IMR-90 (cell line): ENCODE measurements at regions not wholly inside any gene's neighbourhood (a gene's known extent, or its start where the extent isn't known, plus 50 kb on each side); places are given as distances from the start of the nearest gene placed in this dataset.

Experiments
- ATAC-seq: fragments of 200-7000 bp; cut with Tn5 transposase; 2 replicates; pipeline ENCODE4 v1.9.1; 2020; ENCODE audit warnings: low read depth, mild to moderate bottlenecking, moderate library complexity
- BruUV-seq: library from RNA; stranded (reverse); fragments of 400-500 nt; replicated peaks from 2 replicates; lab custom pipeline; 2021; lab: Mats Ljungman, UMichigan
- CTCF ChIA-PET: fragments of 300-600 bp; formaldehyde crosslinking; extraction: SDS; loops from one replicate; lab custom pipeline; 2021; ENCODE audit warnings: antibody characterized with exemption; lab: Yijun Ruan, JAX
- POLR2A ChIA-PET: fragments of 300-600 bp; sonication (Branson Sonifier 250); formaldehyde crosslinking; loops from one replicate; lab custom pipeline; 2022; ENCODE audit warnings: antibody characterized with exemption; ENCODE audit not compliant: unreplicated experiment; lab: Charles Lee
- DNase-seq: peaks from one replicate; pipeline ENCODE4 v3.0.0; 2013
- H2AFZ ChIP-seq: replicated peaks from 2 replicates; pipeline ENCODE3; 2013; ENCODE audit warnings: low read length, mild to moderate bottlenecking; ENCODE audit not compliant: poor library complexity
- H2AK5ac ChIP-seq: 2 replicates; pipeline ENCODE4 v1.6.1; 2013; ENCODE audit warnings: low read depth, low read length, inconsistent platforms
- H2AK9ac ChIP-seq: replicated peaks from 2 replicates; pipeline ENCODE3; 2013; ENCODE audit warnings: mild to moderate bottlenecking, low read depth, low read length, moderate library complexity; ENCODE audit not compliant: poor library complexity
- H2BK120ac ChIP-seq: 2 replicates; pipeline ENCODE4 v1.6.1; 2013; ENCODE audit warnings: low read depth, low read length, inconsistent platforms
- H2BK15ac ChIP-seq: 3 replicates; pipeline ENCODE4 v1.6.1; 2013; ENCODE audit warnings: low read depth, low read length, inconsistent platforms
- H2BK20ac ChIP-seq: 2 replicates; pipeline ENCODE4 v1.6.1; 2013; ENCODE audit warnings: low read depth, mild to moderate bottlenecking, inconsistent platforms, low read length, moderate library complexity
- H2BK5ac ChIP-seq: 2 replicates; pipeline ENCODE4 v1.6.1; 2013; ENCODE audit warnings: mild to moderate bottlenecking, low read depth, low read length, inconsistent platforms; ENCODE audit not compliant: poor library complexity, severe bottlenecking
- H3K14ac ChIP-seq: replicated peaks from 2 replicates; pipeline ENCODE4 v1.6.1; 2013; ENCODE audit warnings: low read depth, low read length, inconsistent platforms
- H3K18ac ChIP-seq: 2 replicates; pipeline ENCODE4 v1.6.1; 2013; ENCODE audit warnings: low read depth, low read length, control low read depth
- H3K23ac ChIP-seq: 2 replicates; pipeline ENCODE4 v1.6.1; 2013; ENCODE audit warnings: low read depth, low read length, inconsistent platforms
- H3K27ac ChIP-seq: 2 replicates; pipeline ENCODE4 v1.5.1; 2013; ENCODE audit warnings: mild to moderate bottlenecking, control low read depth, low read length; ENCODE audit not compliant: insufficient read depth
- H3K27me3 ChIP-seq: 2 replicates; pipeline ENCODE4 v1.6.1; 2013; ENCODE audit warnings: low read length; ENCODE audit not compliant: control insufficient read depth, insufficient read depth
- H3K36me3 ChIP-seq: 2 replicates; pipeline ENCODE4 v1.6.1; 2013; ENCODE audit warnings: low read length, mixed read lengths; ENCODE audit not compliant: control insufficient read depth, insufficient read depth
- H3K4ac ChIP-seq: 2 replicates; pipeline ENCODE4 v1.6.1; 2013; ENCODE audit warnings: low read depth, low read length, inconsistent platforms
- H3K4me1 ChIP-seq: 2 replicates; pipeline ENCODE4 v1.6.1; 2013; ENCODE audit warnings: low read length, mixed read lengths; ENCODE audit not compliant: control insufficient read depth, insufficient read depth
- H3K4me2 ChIP-seq: 2 replicates; pipeline ENCODE4 v1.6.1; 2013; ENCODE audit warnings: low read depth, mild to moderate bottlenecking, control low read depth, low read length, moderate library complexity
- H3K4me3 ChIP-seq: 2 replicates; pipeline ENCODE4 v1.5.1; 2013; ENCODE audit warnings: low read depth, mild to moderate bottlenecking, control low read depth, low read length, moderate library complexity; ENCODE audit not compliant: insufficient read depth
- H3K56ac ChIP-seq: 2 replicates; pipeline ENCODE4 v1.6.1; 2013; ENCODE audit warnings: low read length, inconsistent platforms; ENCODE audit not compliant: insufficient read depth; ENCODE audit errors: extremely low read depth
- H3K79me1 ChIP-seq, 2 experiments: 2 replicates each; pipeline ENCODE4 v1.6.1; 2013; ENCODE audit warnings: low read length in 2 of 2, inconsistent platforms in 1 of 2, low read depth in 1 of 2
- H3K9ac ChIP-seq: 2 replicates; pipeline ENCODE4 v1.6.1; 2013; ENCODE audit warnings: low read depth, low read length, control low read depth
- H3K9me1 ChIP-seq: 2 replicates; pipeline ENCODE4 v1.6.1; 2013; ENCODE audit warnings: low read length, inconsistent platforms; ENCODE audit not compliant: insufficient read depth
- H3K9me3 ChIP-seq: 2 replicates; pipeline ENCODE4 v1.6.1; 2013; ENCODE audit warnings: low read length; ENCODE audit not compliant: control insufficient read depth, insufficient read depth
- H4K20me1 ChIP-seq: 2 replicates; pipeline ENCODE4 v1.6.1; 2013; ENCODE audit warnings: low read length, inconsistent platforms; ENCODE audit not compliant: insufficient read depth
- H4K5ac ChIP-seq: 2 replicates; pipeline ENCODE4 v1.6.1; 2013; ENCODE audit warnings: mild to moderate bottlenecking, low read depth, low read length, control low read depth
- H4K8ac ChIP-seq, 2 experiments: 2 replicates each; pipeline ENCODE4 v1.6.1; 2013; ENCODE audit warnings: low read depth in 2 of 2, low read length in 2 of 2, control low read depth in 1 of 2, inconsistent platforms in 1 of 2
- H4K91ac ChIP-seq: 2 replicates; pipeline ENCODE4 v1.6.1; 2013; ENCODE audit warnings: low read depth, low read length, inconsistent platforms; ENCODE audit not compliant: insufficient read depth
- BHLHE40 ChIP-seq: fragments of 150-350 bp; IDR thresholded peaks from 2 replicates; pipeline ENCODE4 v1.6.1; 2016; ENCODE audit warnings: mild to moderate bottlenecking, low read depth, low read length
- CEBPB ChIP-seq: IDR thresholded peaks from 2 replicates; pipeline ENCODE4 v1.6.1; 2012; ENCODE audit warnings: low read depth, low read length, improper control_type of control experiment
- CHD1 ChIP-seq: IDR thresholded peaks from 2 replicates; pipeline ENCODE4 v1.6.1; 2012; ENCODE audit warnings: low read depth, low read length, improper control_type of control experiment
- FOS ChIP-seq: fragments of 150-350 bp; IDR thresholded peaks from 2 replicates; pipeline ENCODE4 v1.6.1; 2016; ENCODE audit warnings: low read depth, low read length
- MAFK ChIP-seq: IDR thresholded peaks from 2 replicates; pipeline ENCODE4 v1.6.1; 2012; ENCODE audit warnings: low read depth, low read length, improper control_type of control experiment
- MAZ ChIP-seq: IDR thresholded peaks from 2 replicates; pipeline ENCODE4 v1.6.1; 2012; ENCODE audit warnings: low read depth, mild to moderate bottlenecking, low read length, improper control_type of control experiment, moderate library complexity, borderline replicate concordance
- MXI1 ChIP-seq: IDR thresholded peaks from 2 replicates; pipeline ENCODE4 v1.6.1; 2012; ENCODE audit warnings: low read depth, mild to moderate bottlenecking, low read length, moderate library complexity, borderline replicate concordance
- NFE2L2 ChIP-seq: fragments of 150-350 bp; IDR thresholded peaks from 2 replicates; pipeline ENCODE4 v1.6.1; 2016; ENCODE audit warnings: low read depth, mild to moderate bottlenecking, low read length
- POLR2A ChIP-seq: IDR thresholded peaks from 2 replicates; pipeline ENCODE4 v1.6.1; 2012; ENCODE audit warnings: mild to moderate bottlenecking, low read depth, low read length
- RAD21 ChIP-seq: IDR thresholded peaks from 2 replicates; pipeline ENCODE4 v1.6.1; 2012; ENCODE audit warnings: low read length, improper control_type of control experiment
- RCOR1 ChIP-seq: IDR thresholded peaks from 2 replicates; pipeline ENCODE4 v1.6.1; 2012; ENCODE audit warnings: mild to moderate bottlenecking, low read length, improper control_type of control experiment; ENCODE audit not compliant: insufficient replicate concordance
- RFX5 ChIP-seq: IDR thresholded peaks from 2 replicates; pipeline ENCODE4 v1.8.0; 2012; ENCODE audit warnings: low read depth, mild to moderate bottlenecking, low read length, moderate library complexity
- SMC3 ChIP-seq: fragments of 150-350 bp; IDR thresholded peaks from 2 replicates; pipeline ENCODE4 v1.6.1; 2016; ENCODE audit warnings: low read depth, mild to moderate bottlenecking, antibody characterized with exemption, low read length, moderate library complexity
- USF2 ChIP-seq: fragments of 150-350 bp; IDR thresholded peaks from 2 replicates; pipeline ENCODE4 v1.6.1; 2017; ENCODE audit warnings: mild to moderate bottlenecking, antibody characterized with exemption, low read length, low read depth
- WGBS, 2 experiments: methylation state at CpG; one replicate each; pipeline versions ENCODE4 v1.1.5 to v1.1.7; 2013; ENCODE audit warnings: missing lambda C conversion rate in 2 of 2; ENCODE audit not compliant: insufficient read length in 1 of 2; ENCODE audit errors: extremely low coverage in 2 of 2; 5-methylcytosine and 5-hydroxymethylcytosine counted together
- dilution Hi-C: fragments of 300-500 bp; cut with HindIII; formaldehyde crosslinking; loops from one replicate; pipeline ENCODE4 v1.14.3; 2018; ENCODE audit warnings: low sequenced_read_pairs; ENCODE audit not compliant: unreplicated experiment
- in situ Hi-C: fragments of 300-500 bp; cut with MboI; formaldehyde crosslinking; loops from 3 replicates; pipeline ENCODE4 v1.14.3; 2019; ENCODE audit warnings: low sequenced_read_pairs, inconsistent platforms, mixed read lengths
- intact Hi-C: fragments of 100-400 bp; cut with micrococcal nuclease; formaldehyde crosslinking; loops from 2 replicates; pipeline ENCODE4 v1.10.0; 2022
- TF ChIP-seq, protein P1 (sequence below): conservative IDR thresholded peaks from 2 replicates; pipeline ENCODE4 v1.5.1; 2012; ENCODE audit warnings: mild to moderate bottlenecking, low read depth, low read length, improper control_type of control experiment
- TF ChIP-seq, protein P2 (sequence below): fragments of 150-350 bp; IDR thresholded peaks from 2 replicates; pipeline ENCODE4 v1.6.1; 2016; ENCODE audit warnings: low read depth, mild to moderate bottlenecking, low read length, moderate library complexity, borderline replicate concordance

GRCh38 chr2:60299179-60299578 is 254.3 kb downstream of the BCL11A start:
- Histone ChIP-seq H4K20me1 (no peaks in the 10 kb centered on the region), H3K9ac (no peak overlapping the region), H3K4me3 (no peak overlapping the region), H2AK9ac (no peak overlapping the region), H3K27ac (no peak overlapping the region), H3K18ac (no peak overlapping the region), H3K9me3 (no peaks in the 10 kb centered on the region; the same call in 1 of the 2 replicates), H3K14ac (no peak overlapping the region), H3K4me1 (no peaks in the 10 kb centered on the region), H4K5ac (no peak overlapping the region), H3K56ac (no peak overlapping the region), H4K8ac (no peak overlapping the region), H3K79me1 (no peaks in the 10 kb centered on the region), H2AFZ (no peak overlapping the region), H2BK15ac (no peak overlapping the region), H3K27me3 (no peaks in the 10 kb centered on the region), H2BK120ac (no peak overlapping the region), H3K23ac (no peak overlapping the region), H2BK5ac (no peak overlapping the region), H3K36me3 (no peaks in the 10 kb centered on the region), H2AK5ac (no peak overlapping the region), H3K4ac (no peak overlapping the region), H3K9me1 (peaks cover 2% of the 10 kb centered on the region; the same call in 1 of the 2 replicates), H3K4me2 (no peak overlapping the region), H2BK20ac (no peak overlapping the region), H4K91ac (no peak overlapping the region)
- TF ChIP-seq FOS (no peak), BHLHE40 (no peak), CHD1 (no peak), MAFK (no peak), RCOR1 (no peak), POLR2A (no peak), NFE2L2 (no peak), RAD21 (no peak), MAZ (no peak), RFX5 (no peak), USF2 (no peak), MXI1 (no peak), SMC3 (no peak), CEBPB (no peak)
- TF ChIP-seq, protein P1, sequence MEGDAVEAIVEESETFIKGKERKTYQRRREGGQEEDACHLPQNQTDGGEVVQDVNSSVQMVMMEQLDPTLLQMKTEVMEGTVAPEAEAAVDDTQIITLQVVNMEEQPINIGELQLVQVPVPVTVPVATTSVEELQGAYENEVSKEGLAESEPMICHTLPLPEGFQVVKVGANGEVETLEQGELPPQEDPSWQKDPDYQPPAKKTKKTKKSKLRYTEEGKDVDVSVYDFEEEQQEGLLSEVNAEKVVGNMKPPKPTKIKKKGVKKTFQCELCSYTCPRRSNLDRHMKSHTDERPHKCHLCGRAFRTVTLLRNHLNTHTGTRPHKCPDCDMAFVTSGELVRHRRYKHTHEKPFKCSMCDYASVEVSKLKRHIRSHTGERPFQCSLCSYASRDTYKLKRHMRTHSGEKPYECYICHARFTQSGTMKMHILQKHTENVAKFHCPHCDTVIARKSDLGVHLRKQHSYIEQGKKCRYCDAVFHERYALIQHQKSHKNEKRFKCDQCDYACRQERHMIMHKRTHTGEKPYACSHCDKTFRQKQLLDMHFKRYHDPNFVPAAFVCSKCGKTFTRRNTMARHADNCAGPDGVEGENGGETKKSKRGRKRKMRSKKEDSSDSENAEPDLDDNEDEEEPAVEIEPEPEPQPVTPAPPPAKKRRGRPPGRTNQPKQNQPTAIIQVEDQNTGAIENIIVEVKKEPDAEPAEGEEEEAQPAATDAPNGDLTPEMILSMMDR, result no peak
- TF ChIP-seq, protein P2, sequence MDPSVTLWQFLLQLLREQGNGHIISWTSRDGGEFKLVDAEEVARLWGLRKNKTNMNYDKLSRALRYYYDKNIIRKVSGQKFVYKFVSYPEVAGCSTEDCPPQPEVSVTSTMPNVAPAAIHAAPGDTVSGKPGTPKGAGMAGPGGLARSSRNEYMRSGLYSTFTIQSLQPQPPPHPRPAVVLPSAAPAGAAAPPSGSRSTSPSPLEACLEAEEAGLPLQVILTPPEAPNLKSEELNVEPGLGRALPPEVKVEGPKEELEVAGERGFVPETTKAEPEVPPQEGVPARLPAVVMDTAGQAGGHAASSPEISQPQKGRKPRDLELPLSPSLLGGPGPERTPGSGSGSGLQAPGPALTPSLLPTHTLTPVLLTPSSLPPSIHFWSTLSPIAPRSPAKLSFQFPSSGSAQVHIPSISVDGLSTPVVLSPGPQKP, result no peak
- no TSS peak for BruUV-seq
- in situ Hi-C loops (no loop called here), dilution Hi-C loops (no loop called here), intact Hi-C loops (no loop called here)
- CTCF ChIA-PET, result no interaction called here
- no peak for ATAC-seq
- no peak for DNase-seq
- POLR2A ChIA-PET, result no interaction called here
- WGBS, 2 experiments, result no CpG with 5 or more reads among the region's 8 CpGs
